Right kidney (tissue), 1 donor: ENCODE measurements at regions not wholly inside any gene's neighbourhood (a gene's known extent, or its start where the extent isn't known, plus 50 kb on each side); places are given as distances from the start of the nearest gene placed in this dataset.

ENCODE experiments used
- DNase-seq: peaks from one replicate; pipeline ENCODE4 v3.0.0-alpha.2; 2016

- no peak for DNase-seq
Measured at GRCh38 chr4:186351668-186352194, 85.7 kb downstream of the F11 start.

GRCh38 chr4:186348433-186348832, 82.4 kb downstream of the F11 start:
- no peak for DNase-seq

DNA sequence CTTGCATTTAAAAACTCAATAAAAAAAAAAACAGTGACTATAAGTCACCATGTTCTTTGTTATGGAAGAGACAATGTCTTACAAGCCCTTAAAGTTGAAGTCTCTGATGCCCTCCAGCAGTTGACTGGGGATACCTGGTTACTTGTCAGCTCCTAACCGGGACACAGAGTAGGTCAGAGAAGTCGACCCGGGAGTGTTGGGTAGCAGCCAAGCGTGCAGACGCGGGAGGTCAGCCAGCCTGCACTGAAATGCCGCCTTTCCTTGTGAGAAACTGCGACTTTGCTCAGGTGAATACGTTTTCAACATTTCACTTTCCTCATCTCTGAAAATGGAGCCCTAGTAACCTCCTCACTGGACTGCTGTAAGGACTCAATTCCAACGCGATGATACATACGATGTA, 81.8 kb downstream of the F11 start:
- peak; percentile 3 for DNase-seq

GRCh38 chr4:186345184-186345583, 79.2 kb downstream of the F11 start:
- no peak for DNase-seq

GRCh38 chr4:186342582-186342981, 76.6 kb downstream of the F11 start:
- no peak for DNase-seq

GRCh38 chr4:186341655-186342054, 75.7 kb downstream of the F11 start:
- DNase-seq: no peak
